CD4-positive, alpha-beta T cell (primary cell): ENCODE measurements at regions not wholly inside any gene's neighbourhood (a gene's known extent, or its start where the extent isn't known, plus 50 kb on each side); places are given as distances from the start of the nearest gene placed in this dataset.
"Not testable (repeated sequence)": the region's sequence is repeated elsewhere in the genome, so short reads cannot be mapped to it uniquely, and the experiment has no call there.

Source experiments
- ATAC-seq: fragments of 200-7000 bp; cut with Tn5 transposase; one replicate; pipeline ENCODE4 v1.10.0; 2022; ENCODE audit warnings: mild to moderate bottlenecking; ENCODE audit not compliant: poor library complexity
- CTCF ChIA-PET: fragments of 350-600 bp; sonication (Branson Sonifier 250); formaldehyde crosslinking; loops from one replicate; lab custom pipeline; 2021; ENCODE audit warnings: antibody characterized with exemption, inconsistent platforms; lab: Charles Lee
- POLR2A ChIA-PET: fragments of 350-600 bp; sonication (Branson Sonifier 250); formaldehyde crosslinking; loops from one replicate; lab custom pipeline; 2021; ENCODE audit warnings: antibody characterized with exemption, inconsistent platforms; lab: Charles Lee
- DNase-seq, 14 experiments: peaks; one replicate each; pipeline ENCODE4 v3.0.0-alpha.2; 2013 to 2020; ENCODE audit warnings: mixed read lengths in 2 of 14
- H3K27ac ChIP-seq, 2 donors: one replicate each; pipeline versions ENCODE4 v1.5.1 to v1.7.0; 2013; ENCODE audit warnings: low read length in 2 of 2, low read depth in 1 of 2, mild to moderate bottlenecking in 1 of 2
- H3K27me3 ChIP-seq, 2 experiments: 1 replicate in 1 of 2; 2 replicates in 1 of 2; pipeline versions ENCODE4 v1.6.1 to v1.7.0; 2013; ENCODE audit warnings: low read length in 2 of 2, control low read depth in 1 of 2, mild to moderate bottlenecking in 1 of 2, moderate library complexity in 1 of 2; ENCODE audit not compliant: insufficient read depth in 2 of 2, control insufficient read depth in 1 of 2
- H3K36me3 ChIP-seq: one replicate; pipeline ENCODE4 v1.6.1; 2013; ENCODE audit warnings: low read length, control low read depth; ENCODE audit not compliant: insufficient read depth
- H3K4me1 ChIP-seq: one replicate; pipeline ENCODE4 v1.6.1; 2013; ENCODE audit warnings: low read length, control low read depth; ENCODE audit not compliant: insufficient read depth
- H3K4me3 ChIP-seq: one replicate; pipeline ENCODE4 v1.5.1; 2013; ENCODE audit warnings: mild to moderate bottlenecking, low read length, moderate library complexity
- H3K9me3 ChIP-seq, 2 experiments: 1 replicate in 1 of 2; 2 replicates in 1 of 2; pipeline versions ENCODE4 v1.6.1 to v1.7.0; 2013; ENCODE audit warnings: low read length in 2 of 2, mild to moderate bottlenecking in 2 of 2, control low read depth in 1 of 2, moderate library complexity in 1 of 2; ENCODE audit not compliant: control insufficient read depth in 1 of 2, insufficient read depth in 1 of 2
- H3K27ac Mint-ChIP-seq: one replicate; pipeline ENCODE4 v1.8.0; 2020; ENCODE audit warnings: mixed read lengths
- H3K27me3 Mint-ChIP-seq: one replicate; pipeline ENCODE4 v1.8.0; 2021; ENCODE audit warnings: mixed read lengths
- H3K36me3 Mint-ChIP-seq: one replicate; pipeline ENCODE4 v1.8.0; 2021; ENCODE audit warnings: low read depth, mixed read lengths
- H3K4me1 Mint-ChIP-seq: one replicate; pipeline ENCODE4 v1.8.0; 2021; ENCODE audit warnings: low read depth, mixed read lengths
- H3K4me3 Mint-ChIP-seq: one replicate; pipeline ENCODE4 v1.8.0; 2020; ENCODE audit warnings: mild to moderate bottlenecking, mixed read lengths
- H3K9me3 Mint-ChIP-seq: one replicate; pipeline ENCODE4 v1.8.0; 2020; ENCODE audit warnings: mixed read lengths
- intact Hi-C, 2 experiments: fragments of 100-400 bp; cut with DNase I in 1 of 2; cut with micrococcal nuclease in 1 of 2; formaldehyde crosslinking; loops; one replicate each; pipeline versions ENCODE4 v1.15.1 to v1.9.0; 2023 to 2025; cut with DNase I, micrococcal nuclease
- TF ChIP-seq, protein P1 (sequence below): fragments of 200-600 bp; IDR thresholded peaks from one replicate; pipeline ENCODE4 v1.8.0; 2022; ENCODE audit warnings: antibody characterized with exemption, mild to moderate bottlenecking

DNA sequence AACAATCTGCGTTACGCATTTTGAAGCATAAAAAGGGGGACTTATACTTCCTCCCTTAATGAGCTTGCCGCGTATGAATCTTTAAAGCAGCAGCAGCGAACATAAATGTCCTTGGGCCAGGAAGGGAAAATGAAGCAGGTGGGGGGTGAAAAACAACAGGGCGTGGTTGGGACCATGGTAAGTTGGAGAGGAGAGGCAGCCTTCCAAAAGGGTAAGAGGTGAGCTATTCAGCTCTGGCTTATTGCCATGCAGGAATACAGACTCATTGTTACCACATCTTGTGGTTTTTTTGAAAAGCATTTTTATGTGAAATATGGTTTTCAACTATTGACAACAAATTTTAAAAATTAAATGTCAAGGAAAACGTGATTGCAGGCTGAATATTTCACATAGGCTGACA is 710.7 kb upstream of the FAM241A start:
- intact Hi-C loops: no loop called here
- H3K27ac Mint-ChIP-seq: no peak overlapping the region
- Histone ChIP-seq H3K4me1 (no peaks in the 10 kb centered on the region), H3K36me3 (no peaks in the 10 kb centered on the region), H3K27me3 (no peaks in the 10 kb centered on the region), H3K27ac (no peak overlapping the region), H3K9me3 (no peaks in the 10 kb centered on the region), H3K4me3 (no peak overlapping the region)
- peaks cover 4% of the 10 kb centered on the region for H3K9me3 Mint-ChIP-seq
- H3K27me3 Mint-ChIP-seq: no peaks in the 10 kb centered on the region
- CTCF ChIA-PET: no interaction called here
- DNase-seq (no peak), ATAC-seq (no peak)
- H3K4me3 Mint-ChIP-seq: no peak overlapping the region
- H3K36me3 Mint-ChIP-seq: no peaks in the 10 kb centered on the region
- H3K4me1 Mint-ChIP-seq: no peaks in the 10 kb centered on the region
- POLR2A ChIA-PET: no interaction called here
- TF ChIP-seq, protein P1, sequence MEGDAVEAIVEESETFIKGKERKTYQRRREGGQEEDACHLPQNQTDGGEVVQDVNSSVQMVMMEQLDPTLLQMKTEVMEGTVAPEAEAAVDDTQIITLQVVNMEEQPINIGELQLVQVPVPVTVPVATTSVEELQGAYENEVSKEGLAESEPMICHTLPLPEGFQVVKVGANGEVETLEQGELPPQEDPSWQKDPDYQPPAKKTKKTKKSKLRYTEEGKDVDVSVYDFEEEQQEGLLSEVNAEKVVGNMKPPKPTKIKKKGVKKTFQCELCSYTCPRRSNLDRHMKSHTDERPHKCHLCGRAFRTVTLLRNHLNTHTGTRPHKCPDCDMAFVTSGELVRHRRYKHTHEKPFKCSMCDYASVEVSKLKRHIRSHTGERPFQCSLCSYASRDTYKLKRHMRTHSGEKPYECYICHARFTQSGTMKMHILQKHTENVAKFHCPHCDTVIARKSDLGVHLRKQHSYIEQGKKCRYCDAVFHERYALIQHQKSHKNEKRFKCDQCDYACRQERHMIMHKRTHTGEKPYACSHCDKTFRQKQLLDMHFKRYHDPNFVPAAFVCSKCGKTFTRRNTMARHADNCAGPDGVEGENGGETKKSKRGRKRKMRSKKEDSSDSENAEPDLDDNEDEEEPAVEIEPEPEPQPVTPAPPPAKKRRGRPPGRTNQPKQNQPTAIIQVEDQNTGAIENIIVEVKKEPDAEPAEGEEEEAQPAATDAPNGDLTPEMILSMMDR: no peak

DNA sequence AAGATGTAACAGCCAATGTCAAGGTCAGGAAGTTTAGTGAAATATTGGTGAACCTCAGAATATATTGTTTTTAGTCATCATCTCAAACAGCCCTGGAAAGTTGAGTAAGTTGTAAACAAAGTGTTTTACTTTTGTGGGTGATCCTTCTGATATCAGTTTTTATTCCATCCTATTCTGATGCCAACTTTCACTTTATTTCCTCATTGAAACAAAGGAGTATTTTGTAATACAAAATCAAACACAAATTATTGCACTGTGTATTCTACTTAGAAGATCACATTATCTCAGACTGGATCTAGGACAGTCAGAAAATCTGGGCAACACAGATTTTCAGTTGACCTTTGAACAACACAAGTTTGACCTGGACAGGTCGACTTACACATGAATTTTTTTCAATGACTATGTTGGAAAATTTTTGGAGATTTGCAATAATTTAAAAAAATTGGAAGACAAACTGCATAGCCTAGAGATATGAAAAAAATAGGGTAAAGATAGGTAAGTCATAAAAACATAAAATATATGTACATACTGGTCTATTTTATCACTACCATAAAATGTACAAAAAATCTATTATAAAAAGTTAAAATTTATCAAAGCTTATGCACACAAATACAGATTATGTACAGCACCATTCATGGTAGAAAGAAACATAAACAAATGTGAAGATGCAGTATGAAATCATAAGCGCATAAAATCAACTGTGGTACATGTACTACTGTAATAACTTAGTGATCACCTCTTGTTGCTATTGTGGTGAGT is 709.1 kb upstream of the FAM241A start:
- H3K4me3 ChIP-seq: no peak overlapping the region
- no peaks in the 10 kb centered on the region for H3K9me3 ChIP-seq
- TF ChIP-seq, protein P1: no peak
- ChIA-PET CTCF (no interaction called here), POLR2A (no interaction called here)
- ATAC-seq (no peak), DNase-seq (no peak)
- no peak overlapping the region for H3K4me3 Mint-ChIP-seq
- H3K9me3 Mint-ChIP-seq: peaks cover 7% of the 10 kb centered on the region
- no peaks in the 10 kb centered on the region for H3K27me3 ChIP-seq
- no peaks in the 10 kb centered on the region for H3K36me3 ChIP-seq
- intact Hi-C loops: no loop called here
- no peaks in the 10 kb centered on the region for H3K4me1 Mint-ChIP-seq
- no peaks in the 10 kb centered on the region for H3K4me1 ChIP-seq
- H3K36me3 Mint-ChIP-seq: no peaks in the 10 kb centered on the region
- no peaks in the 10 kb centered on the region for H3K27me3 Mint-ChIP-seq
- H3K27ac Mint-ChIP-seq: no peak overlapping the region
- H3K27ac ChIP-seq: no peak overlapping the region

DNA sequence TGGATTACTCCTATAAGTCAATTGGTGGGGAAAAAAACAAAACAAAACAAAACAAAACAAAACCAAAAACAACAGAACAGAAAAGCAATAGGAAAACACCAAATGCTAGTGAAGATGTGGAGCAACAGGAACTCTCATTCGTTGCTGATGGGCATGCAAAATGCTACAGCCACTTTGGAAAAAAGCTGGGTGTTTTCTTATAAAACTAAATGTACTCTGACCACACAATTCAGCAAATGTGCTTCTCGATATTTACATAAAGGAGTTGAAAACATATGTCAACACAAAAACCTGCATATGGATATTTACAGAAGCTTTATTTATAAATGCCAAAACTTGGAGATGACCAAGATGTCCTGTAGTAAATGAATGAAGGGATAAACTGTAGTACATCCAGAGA is 703.6 kb upstream of the FAM241A start:
- no peak overlapping the region for H3K27ac Mint-ChIP-seq
- Histone ChIP-seq H3K36me3 (no peaks in the 10 kb centered on the region), H3K4me1 (no peaks in the 10 kb centered on the region), H3K9me3 (no peaks in the 10 kb centered on the region), H3K27ac (no peak overlapping the region), H3K27me3 (no peaks in the 10 kb centered on the region), H3K4me3 (no peak overlapping the region)
- TF ChIP-seq, protein P1: no peak
- ChIA-PET CTCF (no interaction called here), POLR2A (no interaction called here)
- DNase-seq (no peak), ATAC-seq (no peak)
- H3K36me3 Mint-ChIP-seq: no peaks in the 10 kb centered on the region
- H3K4me3 Mint-ChIP-seq: no peak overlapping the region
- peaks cover 11% of the 10 kb centered on the region for H3K9me3 Mint-ChIP-seq
- no peaks in the 10 kb centered on the region for H3K27me3 Mint-ChIP-seq
- no peaks in the 10 kb centered on the region for H3K4me1 Mint-ChIP-seq
- intact Hi-C loops: no loop called here

DNA sequence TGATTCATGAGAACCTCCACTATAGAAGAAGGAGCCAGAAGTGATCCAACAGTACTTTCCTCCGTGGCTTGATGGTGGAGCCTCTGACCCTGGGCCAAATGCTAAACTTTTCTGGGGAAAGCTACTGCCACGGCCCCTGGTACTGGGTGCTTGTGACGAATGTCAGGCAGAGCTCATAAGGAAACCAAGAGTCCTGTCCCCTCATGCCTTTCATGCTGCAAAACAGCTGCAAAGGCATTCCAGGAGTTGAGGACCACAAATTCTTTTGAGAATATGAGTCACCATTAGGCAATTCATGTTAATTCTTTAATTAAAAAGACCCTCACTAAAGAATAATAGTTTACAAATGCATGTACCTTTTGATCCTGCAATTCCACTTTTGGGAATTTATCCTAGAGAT is 700.4 kb upstream of the FAM241A start:
- peaks cover 12% of the 10 kb centered on the region for H3K9me3 Mint-ChIP-seq
- H3K9me3 ChIP-seq, H3K27ac ChIP-seq, H3K27me3 Mint-ChIP-seq, intact Hi-C loops, DNase-seq, CTCF ChIA-PET, H3K4me3 Mint-ChIP-seq, H3K27ac Mint-ChIP-seq, H3K36me3 Mint-ChIP-seq, H3K27me3 ChIP-seq, H3K36me3 ChIP-seq, H3K4me1 Mint-ChIP-seq, ATAC-seq, H3K4me3 ChIP-seq, H3K4me1 ChIP-seq, POLR2A ChIA-PET: not testable (repeated sequence)
